OCI-LY7 (cell line): ENCODE measurements at regions not wholly inside any gene's neighbourhood (a gene's known extent, or its start where the extent isn't known, plus 50 kb on each side); places are given as distances from the start of the nearest gene placed in this dataset.

Experiments used
- BruUV-seq: library from RNA; stranded (reverse); fragments of 400-500 nt; replicated peaks from 2 replicates; lab custom pipeline; 2021; lab: Mats Ljungman, UMichigan
- CTCF ChIA-PET: fragments of 300-600 bp; sonication (Branson Sonifier 250); formaldehyde crosslinking; loops from one replicate; lab custom pipeline; 2022; ENCODE audit warnings: antibody characterized with exemption; ENCODE audit not compliant: unreplicated experiment; lab: Charles Lee
- POLR2A ChIA-PET: fragments of 300-600 bp; sonication (Branson Sonifier 250); formaldehyde crosslinking; loops from one replicate; lab custom pipeline; 2022; ENCODE audit warnings: antibody characterized with exemption; lab: Charles Lee
- DNase-seq: peaks from one replicate; pipeline ENCODE4 v3.0.0-alpha.2; 2015; ENCODE audit warnings: low spot score
- H2AFZ ChIP-seq: fragments of 200-600 bp; sonication (generic), shearing (Covaris generic); 2 replicates; pipeline ENCODE4 v1.6.1; 2014; ENCODE audit warnings: mild to moderate bottlenecking, antibody characterized with exemption, low read length, moderate library complexity
- H3K27ac ChIP-seq: fragments of 200-600 bp; sonication (generic); 2 replicates; pipeline ENCODE4 v1.5.1; 2014; ENCODE audit warnings: mixed run types, low read depth, mild to moderate bottlenecking, moderate library complexity, low read length, inconsistent platforms; ENCODE audit not compliant: poor library complexity, severe bottlenecking
- H3K36me3 ChIP-seq: fragments of 200-600 bp; sonication (generic); 2 replicates; pipeline ENCODE4 v1.6.1; 2014; ENCODE audit warnings: mild to moderate bottlenecking, antibody characterized with exemption, low read length, moderate library complexity, mixed read lengths; ENCODE audit not compliant: insufficient read depth
- H3K4me1 ChIP-seq: fragments of 200-600 bp; sonication (generic); 2 replicates; pipeline ENCODE4 v1.5.1; 2014; ENCODE audit warnings: mild to moderate bottlenecking, low read length; ENCODE audit not compliant: insufficient read depth, poor library complexity, severe bottlenecking
- H3K4me2 ChIP-seq: fragments of 200-600 bp; sonication (generic); 2 replicates; pipeline ENCODE4 v1.6.1; 2014; ENCODE audit warnings: mild to moderate bottlenecking, low read length
- H3K4me3 ChIP-seq: fragments of 200-600 bp; sonication (generic); 2 replicates; pipeline ENCODE4 v1.5.1; 2014; ENCODE audit warnings: mild to moderate bottlenecking, low read depth, low read length; ENCODE audit not compliant: poor library complexity, severe bottlenecking
- H3K79me2 ChIP-seq: fragments of 200-600 bp; sonication (generic); 2 replicates; pipeline ENCODE4 v1.6.1; 2016; ENCODE audit warnings: low read depth, mild to moderate bottlenecking, low read length, moderate library complexity, mixed read lengths; ENCODE audit not compliant: insufficient read depth
- H3K9me2 ChIP-seq: fragments of 200-600 bp; sonication (generic); 2 replicates; pipeline ENCODE4 v1.6.1; 2016; ENCODE audit warnings: mild to moderate bottlenecking, low read length, mixed read lengths; ENCODE audit not compliant: insufficient read depth
- H3K9me3 ChIP-seq: fragments of 200-600 bp; sonication (generic); 2 replicates; pipeline ENCODE4 v1.6.1; 2014; ENCODE audit warnings: mild to moderate bottlenecking, mixed run types, low read length, mixed read lengths
- H4K20me1 ChIP-seq: fragments of 200-600 bp; sonication (generic); 2 replicates; pipeline ENCODE4 v1.6.1; 2014; ENCODE audit warnings: mild to moderate bottlenecking, antibody characterized with exemption, low read length, moderate library complexity, mixed read lengths; ENCODE audit not compliant: insufficient read depth
- CTCF ChIP-seq: fragments of 200-600 bp; sonication (generic); conservative IDR thresholded peaks from 2 replicates; pipeline ENCODE4 v1.5.1; 2014; ENCODE audit warnings: mild to moderate bottlenecking, antibody characterized with exemption, low read length, moderate library complexity, mixed read lengths
- EZH2phosphoT487 ChIP-seq: fragments of 200-600 bp; sonication (generic); IDR thresholded peaks from 2 replicates; pipeline ENCODE4 v1.6.1; 2018; ENCODE audit warnings: low read depth, borderline replicate concordance, mild to moderate bottlenecking, mixed run types, antibody characterized with exemption, low read length, moderate library complexity, mixed read lengths
- intact Hi-C: fragments of 100-400 bp; cut with micrococcal nuclease; formaldehyde crosslinking; loops from one replicate; pipeline ENCODE4 v1.10.0; 2022; ENCODE audit not compliant: unreplicated experiment

GRCh38 chr1:5757187-5757805, 234.9 kb downstream of the NPHP4 start:
- TF ChIP-seq EZH2phosphoT487, result no peak
- TF ChIP-seq CTCF, result no peak
- Histone ChIP-seq H3K36me3 (no peaks in the 10 kb centered on the region), H3K4me1 (no peaks in the 10 kb centered on the region), H3K79me2 (no peaks in the 10 kb centered on the region), H3K4me3 (no peak overlapping the region), H3K4me2 (no peak overlapping the region), H3K27ac (no peak overlapping the region), H3K9me3 (no peaks in the 10 kb centered on the region), H4K20me1 (no peaks in the 10 kb centered on the region), H3K9me2 (no peaks in the 10 kb centered on the region), H2AFZ (no peak overlapping the region)
- no peak for DNase-seq
- CTCF ChIA-PET, result no interaction called here
- no TSS peak for BruUV-seq
- POLR2A ChIA-PET, result no interaction called here
- intact Hi-C loops, result no loop called here

GRCh38 chr1:5756434-5757186, 235.6 kb downstream of the NPHP4 start:
- DNase-seq, result no peak
- no TSS peak for BruUV-seq
- intact Hi-C loops, result no loop called here
- TF ChIP-seq CTCF (no peak), EZH2phosphoT487 (no peak)
- Histone ChIP-seq H3K79me2 (no peaks in the 10 kb centered on the region), H3K27ac (no peak overlapping the region), H3K36me3 (no peaks in the 10 kb centered on the region), H2AFZ (no peak overlapping the region), H3K4me1 (no peaks in the 10 kb centered on the region), H3K9me3 (no peaks in the 10 kb centered on the region), H3K4me3 (no peak overlapping the region), H4K20me1 (no peaks in the 10 kb centered on the region), H3K4me2 (no peak overlapping the region), H3K9me2 (no peaks in the 10 kb centered on the region)
- POLR2A ChIA-PET, result no interaction called here
- CTCF ChIA-PET, result no interaction called here

GRCh38 chr1:5755552-5756125, 236.6 kb downstream of the NPHP4 start:
- Histone ChIP-seq H3K27ac (no peak overlapping the region), H3K4me3 (no peak overlapping the region), H3K36me3 (no peaks in the 10 kb centered on the region), H3K9me3 (no peaks in the 10 kb centered on the region), H3K4me1 (no peaks in the 10 kb centered on the region), H3K4me2 (no peak overlapping the region), H2AFZ (no peak overlapping the region), H3K9me2 (no peaks in the 10 kb centered on the region), H4K20me1 (no peaks in the 10 kb centered on the region), H3K79me2 (no peaks in the 10 kb centered on the region)
- TF ChIP-seq CTCF, result no peak
- no peak for TF ChIP-seq EZH2phosphoT487
- intact Hi-C loops, result no loop called here
- DNase-seq, result no peak
- POLR2A ChIA-PET, result no interaction called here
- no TSS peak for BruUV-seq
- CTCF ChIA-PET, result no interaction called here
